Tibial artery (tissue), 4 donors: ENCODE measurements at regions not wholly inside any gene's neighbourhood (a gene's known extent, or its start where the extent isn't known, plus 50 kb on each side); places are given as distances from the start of the nearest gene placed in this dataset.

Source experiments
- DNase-seq, 2 donors: peaks; one replicate each; pipeline ENCODE4 v3.0.0-alpha.2; 2019
- H3K27ac ChIP-seq, 2 donors: fragments of 200-600 bp; sonication (generic) in 1 of 2; 1 replicate in 1 of 2; 2 replicates in 1 of 2; pipeline ENCODE4 v1.5.1; 2018 to 2019; ENCODE audit warnings: mild to moderate bottlenecking in 1 of 2
- H3K27me3 ChIP-seq, 2 donors: fragments of 200-600 bp; sonication (generic) in 1 of 2; one replicate each; pipeline versions ENCODE4 v1.5.1 to v1.6.0; 2016 to 2019
- H3K36me3 ChIP-seq, 3 donors: fragments of 200-600 bp; sonication (generic) in 2 of 3; one replicate each; pipeline ENCODE4 v1.5.1; 2016 to 2019; ENCODE audit warnings: mild to moderate bottlenecking in 2 of 3
- H3K4me1 ChIP-seq, 4 donors: fragments of 200-600 bp; sonication (generic) in 2 of 4; 1 replicate in 3 of 4; 2 replicates in 1 of 4; pipeline ENCODE4 v1.5.1; 2016 to 2019
- H3K4me3 ChIP-seq, 2 donors: fragments of 200-600 bp; sonication (generic) in 1 of 2; 1 replicate in 1 of 2; 2 replicates in 1 of 2; pipeline ENCODE4 v1.5.1; 2018 to 2019; ENCODE audit warnings: mild to moderate bottlenecking in 2 of 2
- H3K9me3 ChIP-seq, 3 donors: fragments of 200-600 bp; sonication (generic) in 1 of 3; one replicate each; pipeline ENCODE4 v1.5.1; 2016 to 2019
- intact Hi-C: fragments of 100-400 bp; cut with DNase I; formaldehyde crosslinking; loops from one replicate; pipeline ENCODE4 v1.15.0; 2023; ENCODE audit warnings: low total_unique reads
- TF ChIP-seq, protein P1 (sequence below), 2 experiments: fragments of 200-600 bp in 1 of 2; fragments of 450-650 bp in 1 of 2; IDR thresholded peaks; one replicate each; pipeline ENCODE4 v1.5.1; 2017 to 2019; ENCODE audit warnings: antibody characterized with exemption in 2 of 2, mild to moderate bottlenecking in 1 of 2, moderate library complexity in 1 of 2

DNA sequence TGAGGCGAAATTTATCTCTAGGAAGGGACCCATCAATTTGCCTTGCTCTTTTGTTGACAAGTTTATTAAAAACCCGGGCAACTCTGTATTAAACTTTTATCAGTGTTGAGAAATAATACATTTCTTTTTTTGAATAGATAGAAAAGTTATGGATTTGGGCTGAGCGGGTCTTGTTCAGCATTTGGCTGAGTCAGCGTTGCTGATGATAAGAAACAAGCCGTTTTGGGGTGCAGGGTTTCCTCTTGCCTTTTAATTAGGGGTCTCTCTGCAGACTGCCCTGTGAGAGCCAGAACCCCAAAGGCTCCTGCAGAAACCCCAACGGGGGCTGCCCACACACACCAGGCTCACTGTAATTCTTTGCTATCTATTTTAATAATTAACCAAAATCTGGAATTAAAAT is 82.1 kb upstream of the SLCO4A1 start:
- Histone ChIP-seq H3K4me1 (no peaks in the 10 kb centered on the region), H3K4me3 (no peak overlapping the region), H3K27me3 (no peaks in the 10 kb centered on the region), H3K27ac (no peak overlapping the region), H3K36me3 (no peaks in the 10 kb centered on the region), H3K9me3 (no peaks in the 10 kb centered on the region)
- intact Hi-C loops = no loop called here
- TF ChIP-seq, protein P1, sequence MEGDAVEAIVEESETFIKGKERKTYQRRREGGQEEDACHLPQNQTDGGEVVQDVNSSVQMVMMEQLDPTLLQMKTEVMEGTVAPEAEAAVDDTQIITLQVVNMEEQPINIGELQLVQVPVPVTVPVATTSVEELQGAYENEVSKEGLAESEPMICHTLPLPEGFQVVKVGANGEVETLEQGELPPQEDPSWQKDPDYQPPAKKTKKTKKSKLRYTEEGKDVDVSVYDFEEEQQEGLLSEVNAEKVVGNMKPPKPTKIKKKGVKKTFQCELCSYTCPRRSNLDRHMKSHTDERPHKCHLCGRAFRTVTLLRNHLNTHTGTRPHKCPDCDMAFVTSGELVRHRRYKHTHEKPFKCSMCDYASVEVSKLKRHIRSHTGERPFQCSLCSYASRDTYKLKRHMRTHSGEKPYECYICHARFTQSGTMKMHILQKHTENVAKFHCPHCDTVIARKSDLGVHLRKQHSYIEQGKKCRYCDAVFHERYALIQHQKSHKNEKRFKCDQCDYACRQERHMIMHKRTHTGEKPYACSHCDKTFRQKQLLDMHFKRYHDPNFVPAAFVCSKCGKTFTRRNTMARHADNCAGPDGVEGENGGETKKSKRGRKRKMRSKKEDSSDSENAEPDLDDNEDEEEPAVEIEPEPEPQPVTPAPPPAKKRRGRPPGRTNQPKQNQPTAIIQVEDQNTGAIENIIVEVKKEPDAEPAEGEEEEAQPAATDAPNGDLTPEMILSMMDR (IDR thresholded peaks at IDR 0.05) = no peak
- no peak for DNase-seq

DNA sequence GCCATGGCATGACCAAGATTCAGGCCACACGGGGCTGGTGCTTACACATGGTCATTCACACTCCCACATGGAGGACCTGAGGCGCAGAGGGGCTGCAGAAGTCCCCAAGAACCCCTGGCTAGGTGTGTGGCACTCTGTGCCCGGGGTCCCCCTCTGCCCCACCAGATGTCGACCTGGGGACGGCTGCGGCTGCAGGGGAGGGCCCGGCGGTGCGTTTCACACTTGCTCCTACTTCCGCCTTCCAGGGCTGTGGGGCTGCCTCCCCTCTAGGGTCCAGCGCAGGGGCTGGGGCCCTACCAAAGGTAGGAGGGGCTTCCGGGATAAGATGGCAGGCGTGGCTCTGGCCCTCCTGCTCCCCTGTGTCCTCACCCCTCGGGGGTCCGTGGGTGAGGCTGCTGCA is 81.1 kb upstream of the SLCO4A1 start:
- Histone ChIP-seq H3K27me3 (no peaks in the 10 kb centered on the region), H3K4me1 (no peaks in the 10 kb centered on the region), H3K36me3 (no peaks in the 10 kb centered on the region), H3K27ac (no peak overlapping the region), H3K9me3 (no peaks in the 10 kb centered on the region), H3K4me3 (no peak overlapping the region)
- intact Hi-C loops = no loop called here
- DNase-seq = no peak
- TF ChIP-seq, protein P1 (IDR thresholded peaks at IDR 0.05) = no peak

GRCh38 chr20:62561948-62562347 is 80.4 kb upstream of the SLCO4A1 start:
- H3K27ac ChIP-seq = no peak overlapping the region
- no peaks in the 10 kb centered on the region for H3K36me3 ChIP-seq
- H3K4me3 ChIP-seq = no peak overlapping the region
- intact Hi-C loops = no loop called here
- H3K9me3 ChIP-seq = no peaks in the 10 kb centered on the region
- TF ChIP-seq, protein P1 (IDR thresholded peaks at IDR 0.05) = no peak
- DNase-seq = no peak
- no peaks in the 10 kb centered on the region for H3K4me1 ChIP-seq
- no peaks in the 10 kb centered on the region for H3K27me3 ChIP-seq

- H3K4me1 ChIP-seq = no peaks in the 10 kb centered on the region
- intact Hi-C loops = no loop called here
- H3K27me3 ChIP-seq = no peaks in the 10 kb centered on the region
These were observed 79.5 kb upstream of the SLCO4A1 start for GRCh38 chr20:62562831-62563230.

DNA sequence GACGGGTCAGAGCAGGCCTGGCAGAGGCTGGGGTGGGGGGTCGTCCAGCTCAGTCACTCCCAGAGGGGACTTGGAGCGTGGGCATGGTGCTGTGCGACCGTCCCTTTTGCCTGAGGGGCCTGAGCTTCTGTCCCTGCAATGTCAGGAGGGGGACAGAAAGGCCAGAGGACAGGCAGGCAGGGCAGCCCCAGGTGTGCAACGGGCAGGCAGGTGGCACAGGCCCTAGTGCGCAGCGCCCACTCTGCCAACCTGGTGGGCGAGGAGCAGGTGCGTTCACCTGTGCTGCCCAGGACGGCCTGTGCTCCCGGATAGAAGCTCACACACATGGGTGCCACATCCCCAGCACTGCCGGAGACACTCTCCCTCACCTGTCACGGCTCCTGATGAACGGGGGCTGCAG is 78.7 kb upstream of the SLCO4A1 start:
- H3K27me3 ChIP-seq = no peaks in the 10 kb centered on the region
- H3K4me3 ChIP-seq = no peak overlapping the region
- intact Hi-C loops = no loop called here
- no peaks in the 10 kb centered on the region for H3K9me3 ChIP-seq
- TF ChIP-seq, protein P1 (IDR thresholded peaks at IDR 0.05) = no peak
- no peak for DNase-seq
- H3K36me3 ChIP-seq = no peaks in the 10 kb centered on the region
- H3K4me1 ChIP-seq = no peaks in the 10 kb centered on the region
- no peak overlapping the region for H3K27ac ChIP-seq

More at GRCh38 chr20:62562831-62563230, 79.5 kb upstream of the SLCO4A1 start:
- Histone ChIP-seq H3K9me3 (no peaks in the 10 kb centered on the region), H3K36me3 (no peaks in the 10 kb centered on the region), H3K4me3 (no peak overlapping the region), H3K27ac (no peak overlapping the region)
- DNase-seq = no peak
- TF ChIP-seq, protein P1 (IDR thresholded peaks at IDR 0.05) = no peak
